AG20443 (cell line): ENCODE measurements at regions not wholly inside any gene's neighbourhood (a gene's known extent, or its start where the extent isn't known, plus 50 kb on each side); places are given as distances from the start of the nearest gene placed in this dataset.

Experiments
- DNase-seq: peaks from one replicate; pipeline ENCODE4 v3.0.0; 2012; ENCODE audit warnings: low spot score, mixed read lengths

- no peak for DNase-seq
Measured at GRCh38 chrX:10393241-10393640, 227.1 kb downstream of the MID1 start.

GRCh38 chrX:10393899-10394298 lies 226.5 kb downstream of the MID1 start:
- DNase-seq = no peak

- peak; percentile 6 for DNase-seq
Measured at GRCh38 chrX:10395179-10395578, 225.2 kb downstream of the MID1 start.
